Glomerular visceral epithelial cell (primary cell): ENCODE measurements at regions not wholly inside any gene's neighbourhood (a gene's known extent, or its start where the extent isn't known, plus 50 kb on each side); places are given as distances from the start of the nearest gene placed in this dataset.

Experiments used
- DNase-seq: peaks from one replicate; pipeline ENCODE4 v3.0.0-alpha.2; 2016; ENCODE audit errors: extremely low spot score

- DNase-seq = peak; percentile 81
Measured at GRCh38 chr2:102967451-102967850, 205.6 kb downstream of the TMEM182 start.

DNA sequence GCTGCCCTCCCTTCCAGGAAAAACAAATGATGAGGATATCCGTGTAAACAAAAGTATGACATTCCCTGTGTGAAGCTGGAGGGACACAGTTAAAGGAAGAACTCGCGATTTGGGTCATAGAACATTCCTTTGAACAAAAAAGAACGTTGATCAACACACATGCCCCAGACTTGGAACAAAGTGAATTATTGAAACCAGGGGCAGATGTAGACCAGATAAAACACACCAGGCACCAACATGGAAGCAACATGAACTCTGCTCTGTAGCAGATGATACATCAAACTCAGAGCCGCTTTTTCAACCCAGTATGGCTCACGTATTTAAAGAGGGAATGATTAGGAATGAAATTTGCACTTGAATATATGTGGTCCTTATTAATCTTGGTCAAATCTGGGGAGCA, 206.5 kb downstream of the TMEM182 start:
- DNase-seq = no peak

DNA sequence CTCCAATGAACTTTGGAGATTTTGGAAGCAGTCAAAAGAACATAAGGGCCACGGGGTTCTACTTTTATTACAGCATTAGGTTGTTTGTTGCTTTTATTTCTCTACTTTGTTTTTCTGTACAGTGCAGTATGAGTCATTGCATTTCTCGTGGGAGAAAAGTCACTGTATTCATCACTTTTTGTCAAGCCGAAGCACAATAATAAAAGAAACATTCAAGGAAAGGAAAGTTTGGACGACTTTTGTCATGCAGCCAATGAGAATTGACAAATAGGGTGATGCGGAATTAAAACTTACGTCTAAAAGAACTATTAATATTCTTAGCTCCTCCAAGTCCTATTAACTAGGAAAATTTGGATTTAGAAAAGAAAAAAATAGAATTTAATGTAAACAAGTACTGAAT, 209.9 kb downstream of the TMEM182 start:
- no peak for DNase-seq

DNA sequence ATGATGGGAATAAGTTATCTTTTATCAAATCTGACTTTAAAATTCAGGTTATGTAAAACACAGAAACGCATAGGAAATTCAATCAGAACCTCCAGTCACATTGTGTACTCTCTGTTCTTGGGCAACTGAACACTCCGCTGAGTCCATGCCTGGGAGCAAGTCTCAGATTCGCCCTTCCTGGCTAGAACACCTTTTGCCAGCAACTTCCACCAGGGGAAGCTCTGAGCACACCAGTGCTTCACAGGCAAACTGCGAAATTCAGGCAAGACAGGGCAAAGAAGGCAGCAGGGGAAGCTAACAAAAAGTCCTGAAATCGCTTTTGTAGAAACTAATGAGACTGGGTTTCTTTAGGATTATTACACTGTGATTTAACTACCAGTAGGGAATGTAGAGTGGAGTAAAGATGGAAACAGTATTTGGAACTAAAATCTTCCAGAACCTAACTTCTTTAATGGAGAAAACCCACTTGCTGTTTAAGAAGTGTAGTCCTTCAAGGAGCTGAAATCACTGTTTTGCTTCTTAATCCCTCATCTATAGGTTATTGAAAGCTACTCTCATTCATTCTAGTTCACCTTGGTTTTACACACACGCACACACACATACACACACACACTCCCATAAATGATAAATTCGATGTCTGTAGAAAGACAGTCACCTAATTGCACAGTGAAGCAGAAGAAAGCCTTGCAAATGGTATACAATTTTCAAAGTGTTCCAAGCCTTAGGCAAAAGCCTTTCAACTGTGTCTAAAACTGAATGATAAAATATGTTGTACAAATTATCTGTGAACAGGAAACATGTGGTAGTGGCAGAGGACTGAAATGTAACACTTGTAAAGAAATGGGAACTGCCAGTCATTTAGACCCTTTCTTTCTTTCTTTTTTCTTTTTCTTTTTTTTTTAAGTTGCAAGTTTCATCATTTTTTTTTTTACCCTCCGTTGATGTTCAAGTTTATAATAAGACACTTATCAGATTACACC, 214.5 kb downstream of the TMEM182 start:
- DNase-seq = peak; percentile 41

DNA sequence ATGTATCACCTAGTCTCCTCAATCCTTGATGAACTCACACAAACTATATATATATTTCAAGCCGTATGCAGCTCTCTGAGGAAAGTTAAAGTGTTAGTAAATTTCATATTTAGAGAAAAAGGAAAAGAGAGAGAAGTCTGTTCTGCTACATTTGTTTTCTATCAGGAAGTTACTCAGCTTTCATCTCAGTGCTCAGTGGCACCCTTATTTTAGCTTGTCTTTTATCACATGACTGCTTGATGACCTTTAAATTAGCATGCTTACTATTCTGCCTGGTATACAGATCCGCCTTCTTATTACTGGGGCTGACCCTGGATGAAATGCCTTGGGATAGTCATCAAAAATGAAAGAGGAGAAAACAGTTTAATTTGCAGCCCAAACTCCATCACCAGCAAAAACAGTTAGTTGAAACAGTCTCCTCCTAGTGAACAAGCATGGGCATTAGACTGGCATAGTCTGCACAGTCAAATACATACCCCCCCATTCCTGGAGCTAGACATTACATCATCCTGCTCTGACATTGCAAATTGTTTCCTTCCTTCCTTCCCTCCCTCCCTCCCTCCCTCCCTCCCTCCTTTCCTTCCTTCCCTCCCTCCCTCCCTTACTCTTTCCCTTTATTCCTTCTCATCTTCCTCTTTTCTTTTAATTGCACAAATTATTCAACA, 215.7 kb downstream of the TMEM182 start:
- DNase-seq = no peak

- DNase-seq = no peak
Measured at GRCh38 chr2:102978091-102978490, 216.3 kb downstream of the TMEM182 start.

- DNase-seq = no peak
Measured at GRCh38 chr2:102979429-102979828, 217.6 kb downstream of the TMEM182 start.

DNA sequence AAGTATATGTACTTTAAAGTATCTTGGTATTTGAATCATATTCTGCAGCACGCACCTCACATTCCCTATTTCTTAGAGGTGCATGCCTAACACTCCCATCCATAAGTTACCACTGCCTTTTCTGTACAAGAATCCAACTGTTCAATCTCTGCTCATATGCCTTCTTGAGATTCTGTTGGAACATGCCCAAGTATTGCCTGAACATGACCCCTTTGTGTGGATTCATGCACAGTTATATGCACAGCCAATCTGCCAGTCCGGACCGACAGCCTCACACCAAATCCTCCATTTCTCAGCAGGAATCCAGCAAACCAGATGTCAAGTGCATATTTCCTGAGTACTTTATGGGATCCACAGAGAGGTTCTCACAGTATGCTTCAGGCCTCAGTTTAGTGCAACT, 222.0 kb downstream of the TMEM182 start:
- no peak for DNase-seq

GRCh38 chr2:102986826-102987490, 225.1 kb downstream of the TMEM182 start:
- no peak for DNase-seq

DNA sequence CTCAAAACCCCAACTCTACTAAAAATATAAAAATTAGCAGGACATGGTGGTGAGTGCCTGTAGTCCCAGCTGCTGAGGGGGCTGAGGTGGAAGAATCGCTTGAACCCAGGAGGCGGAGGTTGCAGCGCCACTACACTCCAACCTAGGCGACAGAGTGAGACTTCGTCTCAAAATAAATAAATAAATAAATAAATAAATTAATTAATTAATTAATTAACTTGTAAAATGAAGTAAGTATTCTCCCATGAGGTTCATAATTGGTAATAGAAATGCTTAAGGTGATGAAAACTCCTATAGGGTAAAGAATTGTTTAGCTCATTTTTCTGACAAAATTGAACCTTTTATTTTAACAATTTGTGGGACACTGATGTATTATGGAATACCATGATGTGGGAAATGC, 230.8 kb downstream of the TMEM182 start:
- no peak for DNase-seq

- no peak for DNase-seq
Measured at GRCh38 chr2:102999958-103000357, 238.1 kb downstream of the TMEM182 start.

- DNase-seq = no peak
Measured at GRCh38 chr2:103002954-103003353, 241.1 kb downstream of the TMEM182 start.

DNA sequence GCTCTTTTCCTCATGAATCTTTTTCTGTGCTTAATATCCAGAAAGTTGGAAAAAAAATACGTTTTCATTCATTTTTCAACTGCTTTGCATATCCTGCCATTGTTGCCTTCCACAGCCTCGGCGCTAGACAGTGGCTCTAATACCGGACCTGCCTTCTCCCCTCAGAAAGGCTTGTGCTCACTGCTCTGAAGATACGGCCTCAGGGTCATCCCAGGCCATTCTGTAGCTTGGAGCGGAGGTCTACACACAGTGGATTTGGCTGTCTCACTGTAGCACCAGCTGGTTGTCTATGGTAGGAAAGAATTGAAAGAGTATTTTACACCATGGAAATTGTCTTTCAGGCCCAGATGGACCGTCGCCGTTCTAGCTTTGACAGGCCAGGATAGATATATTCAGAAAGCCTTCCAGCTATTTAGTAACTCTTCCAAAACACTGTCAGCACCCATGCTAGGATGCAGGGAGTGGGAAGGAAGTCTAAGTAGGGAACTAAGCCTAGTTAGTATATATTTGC, 242.0 kb downstream of the TMEM182 start:
- DNase-seq = no peak

DNA sequence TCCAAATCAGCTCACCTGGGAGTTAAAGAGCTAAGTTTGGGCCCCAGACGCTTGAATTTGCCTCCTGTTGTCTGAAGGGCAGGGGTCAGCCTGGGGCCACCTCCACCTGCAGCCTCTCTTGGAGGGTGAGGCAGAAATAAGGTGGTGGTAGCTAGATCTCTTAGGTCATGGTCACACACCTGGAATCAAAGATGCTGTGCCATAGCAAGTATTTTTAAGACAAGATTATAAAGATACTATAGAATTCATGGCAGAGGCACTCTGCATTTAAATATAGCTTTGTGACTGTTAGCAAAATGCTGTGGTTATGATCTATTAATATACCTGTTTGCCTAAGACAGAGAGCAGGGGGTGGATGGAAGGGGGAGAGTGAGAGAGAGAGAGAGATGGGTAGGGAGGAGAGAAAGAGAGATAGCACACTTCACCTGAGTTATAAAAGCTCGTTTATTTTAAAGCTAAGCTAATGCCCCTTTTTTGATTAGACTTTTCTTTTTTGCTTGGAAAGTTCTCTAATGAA, 242.7 kb downstream of the TMEM182 start:
- DNase-seq = no peak

GRCh38 chr2:103005393-103005792, 243.6 kb downstream of the TMEM182 start:
- no peak for DNase-seq

- DNase-seq = no peak
Measured at GRCh38 chr2:103007086-103007485, 245.3 kb downstream of the TMEM182 start.

DNA sequence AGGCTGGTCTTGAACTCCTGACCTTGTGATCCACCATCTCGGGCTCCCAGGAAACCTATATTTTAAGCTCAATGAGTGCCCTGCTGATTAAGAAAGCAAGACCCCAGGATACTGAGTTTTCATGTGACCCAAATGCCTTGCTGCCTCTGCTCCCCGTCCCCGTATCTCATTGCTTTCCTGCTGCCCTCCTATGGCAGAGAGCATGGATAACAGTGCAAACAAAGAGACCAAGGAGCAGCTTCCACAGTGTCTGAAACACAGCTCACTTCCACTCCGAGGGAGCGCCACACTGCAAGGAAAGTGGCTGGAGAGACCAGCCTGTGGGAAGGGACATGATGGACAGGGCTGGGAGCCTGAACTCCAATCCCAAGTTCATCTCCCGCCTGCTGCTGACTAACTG, 246.8 kb downstream of the TMEM182 start:
- DNase-seq = no peak

DNA sequence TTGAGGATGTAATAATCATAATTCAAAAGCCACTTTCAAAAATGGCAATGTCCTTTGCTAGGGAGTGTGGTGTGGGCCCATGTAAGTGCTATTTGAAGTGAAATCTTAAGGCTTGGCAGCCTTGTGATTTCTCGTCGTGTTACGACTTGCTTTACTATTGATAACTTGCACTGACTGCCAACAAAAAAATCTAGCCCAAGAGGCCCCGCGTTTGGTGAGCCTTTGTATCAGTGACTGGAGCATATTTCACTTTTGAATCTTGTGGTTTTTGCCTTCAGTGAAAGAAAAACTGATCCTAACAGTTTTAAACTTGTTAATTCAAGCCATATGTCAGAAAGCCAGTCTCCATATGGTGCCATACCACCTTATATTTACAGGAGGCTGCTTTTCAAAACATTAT, 248.0 kb downstream of the TMEM182 start:
- DNase-seq = no peak

DNA sequence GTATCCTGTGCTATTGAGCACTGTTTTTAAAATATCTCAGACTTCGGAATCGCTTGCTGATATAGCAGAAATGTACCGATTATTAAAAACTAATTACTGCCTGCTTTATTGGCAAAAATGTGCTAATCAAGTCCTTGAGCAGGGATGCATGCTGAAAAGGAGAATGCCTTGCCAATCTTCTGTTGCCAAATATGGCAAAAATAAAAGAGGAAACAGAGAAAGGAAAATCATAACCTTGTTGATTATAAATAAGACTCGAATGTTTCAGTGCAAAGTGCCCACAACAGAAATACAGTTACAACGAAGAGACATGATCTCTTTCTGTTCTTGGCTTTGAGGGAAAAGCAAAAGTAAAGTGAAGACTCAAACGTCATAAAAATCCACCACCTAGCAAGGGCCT, 248.5 kb downstream of the TMEM182 start:
- no peak for DNase-seq

GRCh38 chr2:103010751-103011150, 248.9 kb downstream of the TMEM182 start:
- DNase-seq = no peak

- no peak for DNase-seq
Measured at GRCh38 chr2:103012590-103012989, 250.8 kb downstream of the TMEM182 start.

DNA sequence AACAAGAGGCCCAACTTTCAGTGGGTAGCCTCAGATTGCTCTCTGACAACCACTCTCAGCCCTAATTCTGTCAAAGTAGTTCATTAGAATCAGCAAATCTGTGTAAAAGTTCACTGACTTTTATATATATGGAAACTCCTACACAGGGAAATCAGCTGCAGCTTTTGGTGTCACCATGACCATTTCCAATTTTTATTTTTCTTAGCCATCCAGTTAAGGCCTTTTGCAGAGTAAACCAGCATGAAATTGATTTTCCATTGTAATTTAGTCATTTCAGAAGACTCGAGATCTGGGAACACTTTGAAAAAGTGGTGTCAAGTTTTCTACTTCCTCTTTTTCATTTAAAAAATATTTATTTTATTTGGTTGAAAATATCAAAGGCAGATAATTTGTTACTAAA, 263.2 kb downstream of the TMEM182 start:
- DNase-seq = no peak
